HG03135 (cell line): ENCODE measurements at regions not wholly inside any gene's neighbourhood (a gene's known extent, or its start where the extent isn't known, plus 50 kb on each side); places are given as distances from the start of the nearest gene placed in this dataset.
"Not testable (repeated sequence)": the region's sequence is repeated elsewhere in the genome, so short reads cannot be mapped to it uniquely, and the experiment has no call there.

Experiments used
- ATAC-seq: cut with Tn5 transposase; IDR thresholded peaks from one replicate; pipeline ENCODE4 v1.9.1; 2021; ENCODE audit warnings: mild to moderate bottlenecking, moderate library complexity; ENCODE audit not compliant: unreplicated experiment

DNA sequence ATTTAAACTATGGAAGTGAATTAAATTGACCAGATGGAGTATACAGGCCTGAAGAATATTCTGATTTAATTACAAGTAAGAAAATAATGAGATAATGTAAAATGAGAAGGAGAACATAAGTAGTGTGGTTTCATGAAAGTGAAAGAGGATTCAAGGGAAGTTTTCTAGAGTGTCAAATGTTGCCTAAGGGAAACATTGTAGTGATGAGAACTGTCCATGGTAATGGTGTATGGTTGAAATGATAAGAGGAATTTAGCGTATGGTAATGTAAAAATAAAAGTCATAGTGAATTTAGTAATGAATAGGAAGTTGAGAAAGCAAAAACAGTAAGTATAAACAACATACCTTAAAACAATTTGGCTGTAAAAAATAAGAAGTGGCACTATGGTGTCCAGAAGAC is 1954.6 kb upstream of the FLRT2 start:
- ATAC-seq: no peak

DNA sequence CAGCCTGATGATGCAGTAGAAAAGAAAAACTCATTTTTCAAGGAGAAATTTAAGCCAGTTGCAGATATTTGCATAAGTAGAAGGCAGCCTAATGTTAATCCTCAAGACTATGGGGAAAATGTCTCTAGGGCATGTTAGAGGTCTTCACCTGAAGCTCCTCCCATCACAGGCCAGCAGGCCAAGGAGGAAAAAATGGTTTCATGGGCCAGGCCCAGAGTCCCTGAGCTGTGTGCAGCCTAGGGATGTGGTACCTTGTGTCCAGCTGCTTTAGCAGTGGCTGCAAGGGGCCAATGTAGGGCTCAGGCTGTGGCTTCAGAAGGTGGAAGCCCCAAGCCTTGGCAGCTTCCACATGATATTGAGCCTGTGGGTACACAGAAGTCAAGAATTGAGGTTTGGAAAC is 1946.7 kb upstream of the FLRT2 start:
- ATAC-seq: no peak

DNA sequence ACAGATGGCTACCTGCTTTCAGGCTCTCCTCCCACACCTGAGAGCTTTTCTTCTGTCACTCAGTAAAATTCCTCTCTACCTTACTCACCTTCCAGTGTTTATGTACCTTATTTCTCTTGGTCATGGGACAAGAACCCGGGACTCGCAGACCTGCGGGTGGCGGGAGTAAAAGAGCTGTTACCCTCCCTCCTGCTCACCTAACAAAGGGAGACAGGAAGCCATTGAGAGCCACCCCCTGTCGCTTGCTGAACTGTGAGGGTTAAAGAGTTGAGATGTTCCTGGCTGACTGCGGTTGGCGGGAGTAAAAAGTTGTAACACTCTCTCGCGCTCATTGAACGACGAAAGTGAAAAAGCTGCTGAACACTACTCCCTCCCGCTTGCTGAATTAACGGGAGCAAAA is 1935.1 kb upstream of the FLRT2 start:
- ATAC-seq: no peak

- ATAC-seq: no peak
These were observed 1922.3 kb upstream of the FLRT2 start for GRCh38 chr14:83607682-83608081.

DNA sequence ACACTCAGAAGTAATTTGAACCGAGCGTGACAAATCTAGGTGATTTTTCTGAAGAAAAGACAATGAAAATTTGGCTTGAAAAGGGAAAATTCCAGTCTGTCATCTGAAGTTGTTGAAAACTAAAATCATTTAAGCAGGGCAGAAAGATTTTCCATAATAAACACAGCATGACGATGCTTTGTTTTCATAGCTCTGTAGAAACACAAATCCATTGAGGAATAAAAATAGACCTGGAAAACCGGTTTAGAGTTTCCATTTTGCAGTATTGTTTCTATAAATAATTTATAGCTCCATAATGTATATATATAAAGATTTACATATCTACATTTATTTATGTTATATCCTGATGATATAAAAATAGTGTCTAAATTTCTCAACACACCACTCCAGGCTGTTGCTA is 1918.5 kb upstream of the FLRT2 start:
- ATAC-seq: no peak

DNA sequence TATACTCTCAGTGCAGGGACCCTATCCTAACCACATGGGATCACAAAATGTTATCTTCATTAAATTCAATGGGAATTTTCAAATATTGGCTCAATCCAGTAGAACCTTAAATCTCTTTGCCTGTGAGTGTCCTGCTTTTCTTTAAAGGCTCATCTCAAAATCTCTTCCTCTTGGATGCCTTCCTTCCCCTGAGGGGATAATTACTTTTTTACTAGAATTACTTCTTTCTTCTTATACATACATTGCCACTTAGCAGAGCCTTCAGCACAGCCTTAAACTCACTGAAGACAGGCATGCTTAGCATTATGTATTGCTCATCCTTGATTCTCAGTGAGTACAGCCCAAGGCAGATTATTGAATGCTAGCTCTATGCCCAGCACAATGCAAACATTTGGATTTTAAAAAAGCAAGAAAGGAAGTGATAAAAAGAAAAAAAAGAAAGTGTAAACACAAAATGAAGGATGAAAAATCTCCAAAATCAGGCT is 1918.0 kb upstream of the FLRT2 start:
- no peak for ATAC-seq

GRCh38 chr14:83614956-83615355 is 1915.0 kb upstream of the FLRT2 start:
- ATAC-seq: no peak

- ATAC-seq: no peak
These were observed 1905.4 kb upstream of the FLRT2 start for GRCh38 chr14:83624541-83624940.

DNA sequence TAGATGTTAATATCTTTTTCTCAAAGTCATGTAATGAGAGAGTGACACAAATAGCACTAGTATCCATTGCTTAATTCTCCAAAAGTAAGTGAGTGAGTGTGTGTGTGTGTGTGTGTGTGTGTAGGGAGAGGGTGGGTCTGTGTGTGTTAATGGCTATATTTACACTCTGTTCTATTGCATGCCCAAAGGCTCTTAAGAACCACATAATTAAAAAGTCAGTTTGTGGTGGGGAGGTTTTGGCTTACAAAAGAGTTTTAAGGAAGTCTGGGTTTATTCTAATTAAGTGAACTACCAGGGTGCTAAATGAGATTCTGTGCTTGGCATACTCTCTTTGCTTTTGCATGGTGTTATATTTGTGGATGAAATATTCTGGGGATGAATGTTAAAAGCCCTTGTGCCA is 1897.6 kb upstream of the FLRT2 start:
- ATAC-seq: no peak

GRCh38 chr14:83638748-83639504 is 1891.0 kb upstream of the FLRT2 start:
- no peak for ATAC-seq

- not testable (repeated sequence) for ATAC-seq
These were observed 1890.5 kb upstream of the FLRT2 start for GRCh38 chr14:83639505-83639875.

- ATAC-seq: no peak
These were observed 1883.7 kb upstream of the FLRT2 start for GRCh38 chr14:83646228-83646627.

GRCh38 chr14:83660597-83660996 is 1869.3 kb upstream of the FLRT2 start:
- no peak for ATAC-seq

DNA sequence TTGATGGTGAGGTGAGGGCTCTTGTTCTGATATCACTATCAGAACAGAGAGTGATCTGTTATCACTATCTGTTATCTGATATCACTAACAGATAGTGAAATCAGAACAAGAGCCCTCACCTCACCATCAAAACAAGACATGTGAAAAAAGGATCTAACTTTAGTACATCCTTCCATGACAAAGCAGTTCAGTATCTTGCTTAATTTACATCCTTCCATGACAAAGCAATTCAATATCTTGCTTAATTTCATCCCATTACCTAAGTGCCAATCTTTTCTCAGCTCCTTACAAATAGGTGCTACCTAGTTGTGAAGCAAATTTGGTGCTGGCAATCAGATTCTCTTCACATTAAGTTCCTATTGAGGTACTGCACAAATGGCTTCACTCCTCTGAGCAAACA is 1865.6 kb upstream of the FLRT2 start:
- ATAC-seq: no peak

DNA sequence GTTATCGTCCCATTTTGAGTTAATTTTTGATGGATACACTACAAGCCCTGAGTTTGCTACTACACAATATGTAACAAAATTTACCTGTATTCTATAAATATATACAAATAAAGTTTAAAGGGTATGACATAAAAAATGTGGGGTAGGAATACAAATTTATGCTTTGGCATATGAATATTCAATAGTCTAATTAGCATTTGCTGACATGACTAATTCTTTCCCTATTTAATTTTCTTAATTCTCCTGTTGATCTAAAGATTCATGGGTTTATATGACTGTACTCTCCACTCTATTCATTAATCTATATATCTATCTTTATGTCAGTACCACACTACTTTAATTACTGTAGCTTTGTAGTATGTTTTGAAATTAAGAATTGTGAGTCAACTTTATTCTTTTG is 1840.7 kb upstream of the FLRT2 start:
- no peak for ATAC-seq

GRCh38 chr14:83697099-83697498 is 1832.8 kb upstream of the FLRT2 start:
- no peak for ATAC-seq

DNA sequence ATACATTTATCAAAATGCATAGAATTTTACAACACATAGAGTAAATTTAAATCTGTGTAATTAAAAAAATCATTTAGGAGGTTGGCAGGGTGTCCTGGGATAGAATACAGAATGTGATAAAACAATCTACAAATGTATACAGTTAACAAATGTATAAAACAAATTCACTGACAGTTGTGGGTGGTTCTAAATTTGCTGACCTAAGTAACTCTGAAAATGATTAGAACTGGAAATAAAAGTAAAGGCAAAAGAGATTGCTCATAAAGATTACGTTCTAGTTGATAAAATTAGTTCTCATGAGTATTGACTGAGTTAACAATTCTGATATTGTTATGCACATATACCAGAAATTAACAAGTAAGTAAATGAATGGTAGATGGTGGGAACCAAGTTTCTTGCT is 1827.3 kb upstream of the FLRT2 start:
- no peak for ATAC-seq

- ATAC-seq: no peak
These were observed 1823.6 kb upstream of the FLRT2 start for GRCh38 chr14:83706231-83706954.

- no peak for ATAC-seq
These were observed 1822.9 kb upstream of the FLRT2 start for GRCh38 chr14:83707056-83707455.

DNA sequence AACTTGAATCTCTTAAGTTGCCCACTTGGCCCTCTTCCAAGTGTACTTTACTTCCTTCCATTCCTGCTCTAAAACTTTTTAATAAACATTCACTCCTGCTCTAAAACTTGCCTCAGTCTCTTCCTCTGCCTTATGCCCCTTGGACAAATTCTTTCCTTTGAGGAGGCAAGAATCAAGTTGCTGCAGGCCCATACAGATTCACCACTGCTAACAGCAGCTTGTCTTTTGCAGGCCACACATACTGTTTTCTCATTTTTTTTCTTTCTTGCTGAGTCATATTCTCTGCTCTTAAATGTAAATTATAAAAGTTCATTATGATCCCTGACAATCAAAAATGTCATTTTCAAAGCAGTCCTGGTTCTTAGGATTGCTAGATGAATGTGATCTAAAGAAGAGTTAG is 1820.8 kb upstream of the FLRT2 start:
- ATAC-seq: no peak

DNA sequence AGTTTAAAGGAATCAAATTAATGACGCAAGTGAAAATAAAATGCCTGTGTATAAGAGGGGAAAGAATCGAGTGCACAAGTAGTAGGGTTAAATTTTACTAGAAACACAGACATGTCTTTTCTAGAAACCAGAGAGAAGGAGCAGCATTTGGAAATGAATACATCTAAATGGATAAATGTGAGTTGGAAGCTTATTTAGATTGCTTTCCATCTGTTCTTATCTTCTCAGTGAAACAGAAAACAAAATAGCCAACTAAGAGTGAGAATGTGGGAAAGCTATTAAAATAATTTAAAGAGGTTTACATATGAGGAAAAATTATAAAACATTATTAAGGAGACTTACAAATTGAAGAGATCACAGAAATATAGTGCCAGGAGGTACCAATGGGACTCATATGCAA is 1818.9 kb upstream of the FLRT2 start:
- ATAC-seq: no peak

DNA sequence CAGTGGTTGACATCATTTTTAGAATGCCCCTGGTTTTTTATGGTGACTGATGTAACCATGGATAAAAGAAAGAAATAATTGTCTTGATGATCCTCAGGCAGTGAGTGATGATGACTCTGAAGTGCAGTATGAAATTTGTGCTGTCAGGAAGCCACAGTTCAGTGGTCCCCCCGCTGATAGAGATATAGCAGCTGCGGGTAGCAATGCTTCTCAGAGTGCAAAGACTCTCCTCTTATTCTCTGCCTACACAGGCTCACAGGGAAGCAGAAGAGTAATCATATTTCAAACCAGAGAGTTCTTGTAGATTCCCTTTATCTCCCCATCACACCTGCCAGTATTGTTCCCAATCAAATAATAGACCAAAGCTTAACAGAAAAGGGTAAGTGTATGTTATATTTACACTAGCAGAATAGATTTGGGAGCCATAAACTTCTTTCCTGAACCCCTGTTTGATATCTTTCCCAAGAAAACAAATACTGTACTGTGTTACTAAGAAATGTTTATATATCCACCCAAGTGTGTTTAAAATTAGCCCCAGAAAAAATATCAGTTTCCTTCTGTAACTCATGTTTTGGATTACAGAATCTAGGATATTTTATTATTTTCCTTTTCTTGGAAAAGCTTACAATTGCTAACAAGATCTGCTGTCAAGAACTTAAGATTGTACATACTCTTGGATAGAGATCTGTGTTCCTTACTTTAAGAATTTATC is 1817.4 kb upstream of the FLRT2 start:
- ATAC-seq: no peak
